HG02973 (cell line): ENCODE measurements at regions not wholly inside any gene's neighbourhood (a gene's known extent, or its start where the extent isn't known, plus 50 kb on each side); places are given as distances from the start of the nearest gene placed in this dataset.
"Not testable (repeated sequence)": the region's sequence is repeated elsewhere in the genome, so short reads cannot be mapped to it uniquely, and the experiment has no call there.

Experiments
- ATAC-seq: cut with Tn5 transposase; IDR thresholded peaks from one replicate; pipeline ENCODE4 v1.9.1; 2021; ENCODE audit warnings: moderate library complexity; ENCODE audit not compliant: unreplicated experiment

GRCh38 chr12:84079626-84080025 lies 833.0 kb downstream of the SLC6A15 start:
- ATAC-seq = no peak

DNA sequence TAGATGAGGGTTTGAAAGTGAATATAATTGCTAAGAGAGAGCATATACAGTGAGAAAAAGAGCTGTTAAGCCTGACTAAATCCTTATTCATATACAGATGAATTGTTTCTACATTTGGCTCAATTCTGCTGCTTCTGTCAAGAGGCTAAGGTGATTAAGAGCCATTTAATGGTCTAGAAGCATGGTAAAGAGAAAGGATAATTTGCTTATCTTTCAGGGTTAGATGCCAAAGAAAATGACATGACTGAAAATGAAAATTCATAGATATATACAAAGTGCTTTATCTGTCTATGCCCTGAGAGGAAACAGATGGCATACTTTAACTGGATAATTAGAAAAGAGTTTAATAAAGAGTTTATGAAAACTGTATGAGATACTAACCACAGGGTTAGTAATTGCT lies 834.9 kb downstream of the SLC6A15 start:
- no peak for ATAC-seq

GRCh38 chr12:84075991-84076390 lies 836.6 kb downstream of the SLC6A15 start:
- no peak for ATAC-seq

- no peak for ATAC-seq
Observed at GRCh38 chr12:84073401-84073800, 839.2 kb downstream of the SLC6A15 start.

DNA sequence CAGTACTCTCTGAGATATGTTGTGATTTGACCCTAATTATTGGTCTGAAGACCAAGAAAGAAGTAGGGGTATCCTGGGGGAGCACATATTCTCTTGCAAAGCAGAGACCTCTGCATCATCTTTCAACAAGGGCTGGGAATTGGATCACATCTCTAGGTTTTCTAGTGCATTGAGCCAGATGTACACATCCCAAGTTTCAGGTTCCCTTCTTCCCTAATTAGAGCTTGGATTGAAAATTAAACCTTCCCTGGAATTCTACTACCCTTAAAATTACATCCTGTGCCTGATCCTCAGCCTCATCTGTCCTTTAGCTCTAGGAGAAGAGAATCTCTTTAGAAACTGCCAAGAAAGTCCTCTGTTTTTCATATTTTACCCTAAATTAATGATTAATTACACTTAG lies 839.6 kb downstream of the SLC6A15 start:
- no peak for ATAC-seq

DNA sequence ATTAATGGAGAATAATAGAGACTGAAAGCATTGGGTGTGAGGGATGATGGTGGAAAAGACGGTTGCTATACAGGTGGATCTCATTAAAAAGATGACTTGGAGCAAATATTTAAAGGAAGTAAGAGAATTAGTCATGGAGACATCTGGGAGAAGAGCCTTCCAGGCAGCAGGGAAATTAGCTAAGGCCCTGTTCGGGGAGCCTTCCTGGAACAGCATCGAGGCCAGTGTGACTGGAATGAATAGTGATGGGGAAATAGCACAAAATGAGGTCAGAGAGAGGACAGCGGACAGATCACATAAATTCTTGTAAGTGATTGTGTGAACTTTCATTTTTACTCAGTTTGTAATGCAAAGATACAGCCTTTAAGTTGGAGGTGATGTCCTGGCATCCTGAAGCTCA lies 842.3 kb downstream of the SLC6A15 start:
- no peak for ATAC-seq

GRCh38 chr12:84069699-84070098 lies 842.9 kb downstream of the SLC6A15 start:
- ATAC-seq = no peak

DNA sequence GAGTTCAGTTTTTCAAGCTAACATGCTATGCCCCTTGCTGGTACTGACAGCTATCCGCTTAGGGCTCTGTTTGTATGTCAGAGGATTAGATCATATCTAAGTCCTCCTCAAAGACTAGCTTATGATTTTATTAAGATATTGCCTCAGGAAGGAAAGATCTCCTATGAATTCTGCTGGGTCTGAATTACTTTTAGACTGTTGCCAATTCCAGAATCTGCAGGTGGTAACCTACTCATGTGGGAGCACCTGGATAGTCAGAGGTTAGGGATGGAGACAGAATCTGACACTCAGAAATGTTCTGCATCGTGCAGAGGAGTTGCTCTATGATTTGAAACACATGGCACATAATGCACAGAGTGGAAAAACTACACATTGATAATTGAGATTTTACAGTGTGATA lies 843.4 kb downstream of the SLC6A15 start:
- no peak for ATAC-seq

- ATAC-seq = no peak
Observed at GRCh38 chr12:84058136-84058535, 854.5 kb downstream of the SLC6A15 start.

DNA sequence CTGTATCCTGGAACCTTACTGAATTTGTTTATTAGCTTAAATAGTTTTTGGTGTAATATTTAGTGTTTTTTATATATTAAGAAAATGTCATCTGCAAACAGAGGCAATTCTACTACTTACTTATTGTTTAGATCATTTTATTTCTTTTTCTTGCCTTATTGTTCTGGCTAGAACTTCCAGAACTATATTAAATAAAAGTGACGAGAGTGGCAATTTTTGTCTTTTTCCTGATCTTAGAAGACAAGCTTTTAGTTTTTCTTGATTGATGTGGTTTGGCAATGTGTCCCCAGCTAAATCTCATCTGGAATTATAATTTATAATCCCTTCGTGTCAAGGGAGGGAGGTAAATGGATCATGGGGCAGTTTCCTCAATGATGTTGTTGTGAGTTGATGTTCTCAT lies 857.8 kb downstream of the SLC6A15 start:
- ATAC-seq = no peak

DNA sequence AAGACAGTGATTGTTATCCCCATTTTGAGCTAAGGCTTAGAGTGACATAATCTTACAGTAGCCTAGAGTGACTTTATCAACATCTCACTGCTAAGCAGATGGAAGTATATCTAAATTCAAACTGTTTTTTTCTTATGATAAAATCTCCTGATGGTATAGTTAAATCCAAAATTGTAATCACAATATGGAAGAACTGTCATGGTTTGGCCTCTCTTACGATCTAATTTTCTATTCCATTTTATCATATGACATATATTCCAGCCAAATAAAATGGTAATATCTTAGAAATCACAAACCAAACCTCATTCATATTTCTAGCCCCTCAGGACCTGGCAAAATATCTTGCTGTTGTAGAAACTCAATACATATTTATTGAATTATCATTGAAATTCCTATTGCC lies 864.7 kb downstream of the SLC6A15 start:
- no peak for ATAC-seq

GRCh38 chr12:84046859-84047258 lies 865.7 kb downstream of the SLC6A15 start:
- no peak for ATAC-seq

DNA sequence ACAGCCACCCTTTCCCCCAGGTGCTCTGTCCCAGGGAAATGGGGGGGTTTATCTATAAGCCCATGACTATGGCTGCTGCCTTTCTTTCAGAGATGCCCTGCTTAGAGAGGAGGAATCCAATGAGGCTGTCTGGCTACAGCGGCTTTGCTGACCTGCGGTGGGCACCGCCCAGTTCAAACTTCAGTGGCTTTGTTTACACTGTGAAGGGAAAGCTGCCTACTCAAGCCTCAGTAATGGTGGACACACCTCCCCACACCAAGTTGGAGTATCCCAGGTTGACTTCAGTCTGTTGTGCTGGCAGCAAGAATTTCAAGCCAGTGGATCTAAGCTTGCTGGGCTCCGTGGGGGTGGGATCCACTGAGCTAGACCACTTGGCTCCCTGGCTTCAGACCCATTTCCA lies 869.2 kb downstream of the SLC6A15 start:
- no peak for ATAC-seq

DNA sequence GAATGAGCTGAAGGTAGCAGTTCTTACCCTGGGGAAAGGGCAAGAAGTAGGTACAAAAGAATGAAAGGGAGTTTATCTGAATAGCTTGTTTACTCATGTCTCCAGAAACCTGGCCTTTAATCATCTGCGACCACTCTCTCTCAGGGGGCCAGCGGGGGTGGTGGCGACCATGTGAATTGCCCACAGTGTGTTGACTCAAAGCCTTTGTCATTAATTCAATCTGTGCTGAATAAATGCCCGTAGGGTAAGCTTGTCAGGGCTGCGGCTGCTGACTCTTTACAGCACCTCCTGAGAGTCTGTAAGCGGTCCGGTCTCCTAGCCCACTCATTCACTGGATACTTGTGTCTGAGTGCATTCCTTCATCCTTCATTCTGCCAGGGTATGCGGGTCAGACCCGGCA lies 874.4 kb downstream of the SLC6A15 start:
- no peak for ATAC-seq

- no peak for ATAC-seq
Observed at GRCh38 chr12:84036912-84037311, 875.7 kb downstream of the SLC6A15 start.

- ATAC-seq = no peak
Observed at GRCh38 chr12:84035766-84036165, 876.8 kb downstream of the SLC6A15 start.

DNA sequence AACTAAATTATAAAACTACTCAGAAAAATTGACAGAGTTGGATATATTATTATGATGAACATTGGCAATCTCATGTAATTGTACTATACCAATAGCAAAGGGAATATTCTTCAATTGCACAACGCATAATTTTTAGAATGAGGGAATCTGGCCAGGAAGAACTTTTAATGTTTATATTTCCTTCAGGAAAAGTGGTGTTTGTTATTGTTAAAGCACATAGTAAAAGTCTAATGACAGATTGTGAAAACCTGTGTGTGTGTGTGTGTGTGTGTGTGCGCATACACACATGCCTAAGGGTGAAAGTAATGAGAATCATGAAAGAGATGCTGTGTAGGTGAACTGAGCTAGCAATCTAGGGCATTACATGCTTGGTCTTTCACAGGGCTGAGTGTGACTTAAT lies 877.7 kb downstream of the SLC6A15 start:
- ATAC-seq = no peak

- no peak for ATAC-seq
Observed at GRCh38 chr12:84033162-84033561, 879.4 kb downstream of the SLC6A15 start.

DNA sequence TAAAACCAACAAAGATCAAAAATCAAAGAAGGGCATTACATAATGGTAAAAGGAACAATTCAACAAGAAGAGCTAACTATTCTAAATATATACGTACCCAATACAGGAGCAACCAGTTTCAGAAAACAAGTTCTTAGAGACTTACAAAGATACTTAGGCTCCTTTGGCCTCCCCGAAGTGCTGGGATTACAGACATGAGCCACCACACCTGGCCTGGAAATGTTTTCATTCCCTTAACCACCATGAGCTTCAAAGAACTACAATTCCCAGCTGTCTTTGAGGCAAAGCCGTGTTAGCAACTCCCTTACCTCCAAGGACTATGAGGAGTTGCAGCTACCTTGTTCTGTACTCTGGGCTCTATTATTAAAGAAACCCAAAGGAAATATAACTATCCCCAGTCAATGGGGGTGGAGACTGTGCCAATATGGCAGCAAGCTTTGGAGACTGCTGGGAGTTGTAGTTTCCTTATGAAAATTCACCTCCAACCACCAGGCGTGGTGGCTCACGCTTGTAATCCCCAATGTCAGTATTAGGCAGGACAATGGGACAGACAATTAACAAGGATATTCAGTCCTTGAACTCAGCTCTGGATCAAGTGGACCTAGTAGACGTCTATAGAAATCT lies 893.9 kb downstream of the SLC6A15 start:
- not testable (repeated sequence) for ATAC-seq

GRCh38 chr12:84016956-84017355 lies 895.6 kb downstream of the SLC6A15 start:
- no peak for ATAC-seq

GRCh38 chr12:83997423-83997822 lies 915.2 kb downstream of the SLC6A15 start:
- ATAC-seq = no peak

DNA sequence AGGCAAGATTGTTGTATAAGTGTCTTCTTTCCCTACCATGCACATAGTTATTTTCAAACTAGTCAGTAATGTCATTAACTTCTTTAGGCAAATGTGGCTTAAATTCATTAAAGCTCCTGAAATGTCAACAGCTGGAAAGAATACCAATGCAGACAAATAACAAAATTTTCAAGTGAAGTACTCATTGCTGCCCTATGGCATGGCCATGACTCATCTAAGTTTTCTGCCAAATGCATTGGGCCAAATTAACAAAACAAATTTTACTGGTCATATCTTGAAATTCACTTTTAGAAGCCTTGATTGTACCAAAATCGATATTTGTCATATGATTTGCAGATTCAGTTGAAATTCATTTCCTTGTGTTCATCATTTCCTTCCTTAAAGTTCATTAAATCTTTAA lies 915.9 kb downstream of the SLC6A15 start:
- no peak for ATAC-seq

DNA sequence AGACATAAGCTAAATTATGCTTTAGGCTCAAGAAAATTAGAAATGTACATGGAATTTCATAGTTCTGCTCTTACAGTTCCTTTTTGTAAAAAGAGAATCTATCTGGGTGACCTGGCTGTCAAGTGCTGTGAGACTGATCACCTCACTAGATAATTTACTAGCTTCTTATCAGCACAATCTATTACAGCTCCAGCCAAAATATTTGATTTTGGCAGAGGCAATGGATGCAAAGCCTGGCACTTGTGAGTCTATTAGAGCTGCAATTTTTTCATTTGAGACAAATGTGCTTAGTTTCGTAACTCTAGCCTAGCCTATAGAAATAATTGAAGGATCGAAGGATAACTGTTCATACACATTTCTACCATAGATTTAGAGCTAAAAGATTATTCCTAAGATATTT lies 927.5 kb downstream of the SLC6A15 start:
- no peak for ATAC-seq

- no peak for ATAC-seq
Observed at GRCh38 chr12:83980398-83980797, 932.2 kb downstream of the SLC6A15 start.
